GM12874 (cell line): ENCODE measurements at regions not wholly inside any gene's neighbourhood (a gene's known extent, or its start where the extent isn't known, plus 50 kb on each side); places are given as distances from the start of the nearest gene placed in this dataset.

Experiments
- TF ChIP-seq, protein P1 (sequence below): IDR thresholded peaks from 2 replicates; pipeline ENCODE4 v1.5.1; 2011; ENCODE audit warnings: low read depth, mild to moderate bottlenecking, control low read depth, low read length, moderate library complexity; ENCODE audit not compliant: insufficient read depth

DNA sequence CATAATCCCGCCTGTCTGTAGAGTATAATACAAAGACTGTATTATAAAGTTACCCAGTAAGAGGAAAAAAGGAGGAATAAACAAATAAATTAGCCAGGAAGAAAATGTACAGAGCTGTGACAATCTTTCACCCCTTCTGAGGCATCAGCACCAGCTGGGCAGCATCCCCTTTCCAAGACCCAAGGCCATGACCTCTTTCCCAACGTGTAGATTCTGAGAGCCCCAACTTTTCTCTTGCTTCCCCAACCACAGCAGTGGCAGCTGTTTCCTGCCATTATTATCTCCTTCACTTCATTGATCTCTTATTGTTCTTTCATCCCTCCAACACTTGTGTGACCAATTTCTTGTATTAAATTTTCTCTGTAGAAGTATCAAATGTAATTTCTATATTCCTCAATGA is 101.6 kb downstream of the BBS10 start:
- TF ChIP-seq, protein P1, sequence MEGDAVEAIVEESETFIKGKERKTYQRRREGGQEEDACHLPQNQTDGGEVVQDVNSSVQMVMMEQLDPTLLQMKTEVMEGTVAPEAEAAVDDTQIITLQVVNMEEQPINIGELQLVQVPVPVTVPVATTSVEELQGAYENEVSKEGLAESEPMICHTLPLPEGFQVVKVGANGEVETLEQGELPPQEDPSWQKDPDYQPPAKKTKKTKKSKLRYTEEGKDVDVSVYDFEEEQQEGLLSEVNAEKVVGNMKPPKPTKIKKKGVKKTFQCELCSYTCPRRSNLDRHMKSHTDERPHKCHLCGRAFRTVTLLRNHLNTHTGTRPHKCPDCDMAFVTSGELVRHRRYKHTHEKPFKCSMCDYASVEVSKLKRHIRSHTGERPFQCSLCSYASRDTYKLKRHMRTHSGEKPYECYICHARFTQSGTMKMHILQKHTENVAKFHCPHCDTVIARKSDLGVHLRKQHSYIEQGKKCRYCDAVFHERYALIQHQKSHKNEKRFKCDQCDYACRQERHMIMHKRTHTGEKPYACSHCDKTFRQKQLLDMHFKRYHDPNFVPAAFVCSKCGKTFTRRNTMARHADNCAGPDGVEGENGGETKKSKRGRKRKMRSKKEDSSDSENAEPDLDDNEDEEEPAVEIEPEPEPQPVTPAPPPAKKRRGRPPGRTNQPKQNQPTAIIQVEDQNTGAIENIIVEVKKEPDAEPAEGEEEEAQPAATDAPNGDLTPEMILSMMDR = no peak

DNA sequence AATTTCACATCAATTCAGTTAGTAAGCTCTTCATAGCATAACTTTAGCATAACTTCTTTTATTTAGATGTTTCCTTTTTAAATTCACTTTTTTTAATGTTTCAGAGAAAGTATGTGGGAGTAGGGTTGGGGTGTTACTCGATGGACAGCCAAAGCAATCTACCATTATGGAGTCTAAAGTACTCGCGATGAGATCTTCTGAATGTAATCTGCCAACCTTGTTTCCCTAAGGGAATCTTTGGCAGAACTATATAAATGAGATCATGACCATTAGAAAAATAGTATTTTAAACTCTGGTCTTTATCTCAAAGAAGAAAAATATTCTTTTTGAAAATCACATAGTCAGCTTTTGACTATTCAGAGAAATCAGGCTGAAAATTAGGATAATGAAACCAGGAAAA is 103.9 kb downstream of the BBS10 start:
- TF ChIP-seq, protein P1 = no peak

DNA sequence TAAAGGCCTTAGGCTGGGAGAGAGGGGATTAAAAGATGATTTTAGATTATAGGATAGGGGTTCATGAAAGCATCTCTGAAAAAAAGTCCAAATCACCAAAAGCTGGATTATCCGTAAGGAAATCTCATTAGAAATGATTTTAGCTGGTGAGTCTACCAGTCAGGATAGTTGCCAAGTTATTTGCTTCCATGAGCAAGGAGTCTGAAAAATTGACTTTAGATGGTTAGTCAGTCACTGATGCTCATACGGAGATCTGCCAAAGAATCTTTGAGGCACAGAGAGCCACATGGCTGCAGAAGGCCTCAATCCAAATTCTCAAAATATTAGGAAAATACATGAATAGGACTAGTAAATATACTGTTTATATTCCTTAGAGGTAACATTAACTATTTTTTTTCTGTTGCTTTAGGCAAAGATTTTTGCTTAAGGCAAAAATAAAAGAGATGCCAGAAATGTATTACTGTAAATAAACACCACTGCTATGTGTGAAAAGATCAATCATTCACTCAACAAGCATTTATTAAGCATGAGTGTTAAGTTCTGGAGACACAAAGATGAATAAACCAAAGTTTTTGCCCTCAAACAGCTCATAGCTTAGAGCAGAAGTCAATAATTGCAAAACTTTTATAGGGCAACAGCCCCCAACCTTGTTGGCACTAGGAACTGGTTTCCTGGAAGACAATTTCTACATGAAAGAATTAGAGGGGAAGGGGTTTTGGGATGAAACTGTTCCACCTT is 105.2 kb downstream of the BBS10 start:
- TF ChIP-seq, protein P1 = no peak

DNA sequence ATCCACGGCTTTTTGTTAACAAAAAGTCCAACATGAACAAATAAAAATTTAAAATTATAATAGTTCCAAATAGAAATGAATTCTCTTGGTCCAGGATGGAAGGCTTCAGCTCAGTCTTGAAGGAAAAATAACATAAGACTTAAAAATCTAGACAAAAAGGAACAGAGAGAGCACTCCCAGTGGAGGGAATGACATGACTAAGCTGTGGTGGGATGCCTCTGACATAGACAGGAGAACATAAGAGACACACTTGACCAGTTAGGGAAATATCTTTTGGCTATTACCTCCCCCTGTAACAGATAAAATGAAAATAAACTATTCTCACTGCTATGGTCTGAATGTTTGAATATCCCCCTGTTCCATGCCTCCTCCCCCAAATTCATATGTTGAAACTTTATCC is 106.8 kb downstream of the BBS10 start:
- TF ChIP-seq, protein P1 = no peak

DNA sequence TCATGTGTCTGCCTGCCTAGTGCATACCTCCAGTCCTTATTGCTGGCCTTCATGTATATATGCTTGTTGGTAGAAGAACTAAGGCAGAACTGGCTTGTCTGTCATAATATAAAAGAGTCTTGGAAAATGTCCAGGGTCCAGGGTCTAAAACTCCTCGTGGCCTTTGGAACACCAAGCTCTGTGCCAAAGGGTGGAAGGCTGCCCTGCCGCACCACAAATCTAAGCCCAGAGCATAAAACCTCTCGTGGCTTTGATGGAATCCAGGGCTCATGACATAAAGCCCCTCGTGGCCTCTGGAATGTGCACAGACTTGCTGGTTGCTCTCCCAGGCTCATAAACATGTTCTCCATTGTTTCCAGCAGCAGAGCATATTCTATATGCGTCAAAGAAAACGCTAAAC is 107.9 kb downstream of the BBS10 start:
- TF ChIP-seq, protein P1 = no peak

DNA sequence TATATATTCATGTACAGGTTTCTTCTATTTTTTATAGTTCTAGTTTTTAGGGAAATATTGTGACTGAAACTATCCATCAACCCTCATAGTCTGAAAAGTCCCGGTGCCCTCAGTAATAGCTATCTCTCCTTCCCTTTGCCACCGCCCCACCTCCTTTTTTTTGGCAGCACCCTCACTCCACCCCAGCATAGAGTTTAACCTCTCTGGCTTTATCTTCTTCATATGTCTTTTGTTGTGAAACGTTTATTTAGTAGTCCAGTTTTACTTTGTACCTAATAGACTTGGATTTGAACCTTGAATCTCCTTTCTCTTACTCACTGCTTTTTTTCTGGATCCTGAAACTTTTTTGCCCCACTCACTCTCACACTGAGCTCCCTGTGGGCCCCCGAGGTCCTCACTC is 109.5 kb downstream of the BBS10 start:
- TF ChIP-seq, protein P1 = no peak

DNA sequence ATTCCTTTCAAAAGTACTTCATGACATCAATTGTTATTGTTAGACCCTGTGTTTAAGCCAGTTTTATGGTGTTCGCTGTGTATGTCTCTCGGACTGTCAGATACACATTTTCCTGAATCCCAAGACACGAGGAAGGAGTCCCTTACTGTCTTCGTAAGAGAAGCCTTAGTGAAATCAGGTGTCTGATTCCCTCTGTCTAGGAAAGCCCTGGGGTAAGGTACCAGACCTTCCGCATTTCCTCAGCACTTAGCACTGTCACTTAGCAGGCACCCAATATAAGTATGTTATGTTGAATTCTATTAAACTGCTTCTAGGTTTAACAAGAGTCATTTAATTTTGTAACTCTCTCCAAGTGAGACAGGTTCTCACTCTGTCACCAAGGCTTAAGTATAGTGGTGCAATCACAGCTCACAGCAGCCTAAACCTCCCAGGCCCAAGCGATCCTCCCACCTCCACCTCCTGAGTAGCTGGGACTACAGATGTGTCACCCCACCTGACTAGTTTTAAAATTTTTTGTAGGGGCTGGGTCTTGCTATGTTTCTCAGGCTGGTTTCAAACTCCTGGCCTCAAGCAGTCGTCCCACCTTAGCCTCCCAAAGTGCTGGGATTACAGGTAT is 111.0 kb downstream of the BBS10 start:
- TF ChIP-seq, protein P1 = no peak
